Fibroblast of skin of abdomen (primary cell): ENCODE measurements at regions not wholly inside any gene's neighbourhood (a gene's known extent, or its start where the extent isn't known, plus 50 kb on each side); places are given as distances from the start of the nearest gene placed in this dataset.

ENCODE experiments used
- DNase-seq: peaks from one replicate; pipeline ENCODE4 v3.0.0-alpha.2; 2013

DNA sequence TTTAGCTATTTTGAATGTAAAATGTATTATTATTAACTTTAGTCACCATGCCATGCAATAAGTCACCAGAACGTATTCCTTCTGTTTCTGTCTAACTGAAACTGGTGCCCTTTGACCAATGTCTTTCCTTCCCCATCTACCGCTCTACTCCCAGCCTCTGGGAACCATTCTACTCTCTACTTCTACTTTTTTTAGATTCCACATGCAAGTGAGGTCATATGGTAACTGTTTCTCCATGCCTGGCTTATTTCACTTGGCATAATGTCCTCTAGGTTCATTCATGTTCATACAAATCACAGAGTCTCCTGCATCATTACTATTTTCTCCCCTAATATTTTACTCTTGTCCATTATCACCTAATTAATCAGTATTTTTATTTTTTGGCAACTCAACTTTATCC is 160.1 kb downstream of the TMX1 start:
- DNase-seq: no peak

DNA sequence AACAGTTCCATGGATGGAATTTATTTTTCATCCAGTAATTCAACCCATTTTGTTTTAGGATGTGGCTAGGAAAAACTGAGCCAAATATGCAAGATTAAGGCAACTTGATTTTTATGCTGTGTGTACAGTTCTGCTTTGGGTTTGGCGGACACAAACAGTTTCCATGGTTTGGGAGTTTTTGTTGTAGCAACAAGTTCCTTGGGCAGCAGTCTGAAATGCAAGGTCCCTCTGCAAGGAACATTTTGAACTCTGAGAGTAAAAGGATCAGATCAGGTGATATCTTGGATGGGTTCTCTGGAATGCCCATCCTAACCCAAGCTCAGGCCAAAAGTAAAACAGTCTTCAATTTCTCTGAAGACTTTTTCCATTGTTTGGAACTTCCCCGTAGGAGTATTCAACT is 161.2 kb downstream of the TMX1 start:
- no peak for DNase-seq

DNA sequence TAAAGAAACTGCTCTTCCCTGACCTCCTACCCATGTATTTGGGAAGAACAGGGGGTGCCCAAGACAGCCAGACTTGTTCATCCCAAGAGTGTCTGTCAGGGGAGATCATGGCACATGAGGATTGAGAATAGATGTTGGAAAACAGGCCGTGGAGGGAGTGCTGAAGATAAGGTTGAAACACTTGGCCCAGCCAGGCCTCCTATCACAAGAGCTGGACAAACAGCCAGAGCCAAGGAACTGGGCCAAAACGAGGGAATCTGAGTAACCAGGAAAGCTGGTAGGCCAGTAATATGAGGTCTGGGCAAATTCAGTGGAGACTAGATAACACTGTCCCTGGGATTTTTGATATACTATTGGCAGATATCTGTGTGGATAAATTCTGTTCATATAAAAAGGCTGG is 161.7 kb downstream of the TMX1 start:
- no peak for DNase-seq

DNA sequence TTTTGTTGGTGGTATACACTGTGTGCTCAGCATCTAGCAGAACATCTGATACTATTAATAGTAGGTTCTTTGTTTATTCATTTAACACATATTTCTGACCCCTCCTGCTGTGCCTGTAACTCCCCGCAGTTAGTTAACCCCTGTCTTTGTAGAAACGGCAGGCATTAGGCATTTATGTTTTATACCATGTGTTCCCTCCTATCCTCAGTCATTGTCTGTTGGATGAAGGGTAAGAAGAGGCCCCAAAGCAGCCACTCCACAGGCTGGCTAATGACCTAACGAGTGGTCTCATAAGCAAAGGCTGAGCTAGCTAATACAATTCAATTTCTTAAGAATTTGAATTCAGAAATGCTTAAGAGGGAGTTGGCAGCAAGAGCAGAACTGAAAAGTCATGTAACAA is 170.8 kb downstream of the TMX1 start:
- DNase-seq: no peak

DNA sequence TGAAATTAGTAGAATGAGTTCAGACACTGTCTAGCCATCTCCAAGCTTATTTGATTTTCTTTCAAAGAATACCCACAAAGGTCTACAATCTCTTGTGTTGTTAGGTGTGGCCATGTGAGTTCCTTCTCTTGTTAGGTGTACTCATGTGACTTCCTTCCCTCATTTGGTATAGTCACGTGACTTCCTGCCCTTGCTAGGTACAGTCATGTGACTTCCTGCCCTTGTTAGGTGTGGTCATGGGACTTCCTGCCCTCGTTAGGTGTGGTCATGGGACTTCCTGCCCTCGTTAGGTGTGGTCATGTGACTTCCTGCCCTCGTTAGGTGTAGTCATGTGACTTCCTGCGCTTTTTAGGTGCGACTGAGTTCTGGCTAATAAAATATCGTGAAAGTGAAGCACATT is 179.6 kb downstream of the TMX1 start:
- no peak for DNase-seq

DNA sequence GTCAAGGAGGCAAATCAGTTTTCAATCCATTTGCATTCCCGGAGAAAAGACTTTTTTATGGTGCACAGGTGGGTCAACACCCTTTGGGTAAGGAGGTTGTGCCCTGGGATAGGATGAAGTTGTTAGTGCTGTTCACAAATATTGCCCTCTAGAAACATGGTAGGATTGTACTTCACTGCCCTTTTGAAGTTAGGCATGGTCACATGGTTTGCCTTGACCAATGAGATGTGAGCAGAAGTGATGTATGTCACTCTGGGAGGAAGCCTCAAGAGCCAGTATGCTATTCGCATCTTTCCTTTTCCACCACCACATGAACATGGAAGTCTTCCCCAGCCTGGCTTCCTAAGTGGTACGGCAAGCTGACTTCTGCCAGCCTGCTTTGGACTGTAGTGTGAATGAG is 182.7 kb downstream of the TMX1 start:
- no peak for DNase-seq

DNA sequence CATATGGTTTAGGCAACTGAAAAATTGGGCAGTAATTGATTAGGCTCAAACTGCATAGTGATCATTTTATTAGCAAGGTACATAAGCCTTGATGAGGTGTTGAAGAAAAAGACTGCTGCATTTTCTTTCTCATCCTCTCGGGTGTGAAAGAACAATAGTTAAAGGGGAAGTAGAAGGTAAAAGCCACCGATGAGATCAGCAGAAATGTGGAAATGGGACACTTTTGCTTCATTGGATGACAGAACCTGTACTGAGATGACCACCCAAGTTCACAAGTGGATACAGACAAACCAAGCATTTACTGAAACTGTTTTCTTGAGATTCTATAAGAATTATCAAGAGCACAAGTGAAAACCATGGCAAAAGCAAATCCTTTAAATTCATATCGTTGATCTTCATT is 184.0 kb downstream of the TMX1 start:
- DNase-seq: no peak

DNA sequence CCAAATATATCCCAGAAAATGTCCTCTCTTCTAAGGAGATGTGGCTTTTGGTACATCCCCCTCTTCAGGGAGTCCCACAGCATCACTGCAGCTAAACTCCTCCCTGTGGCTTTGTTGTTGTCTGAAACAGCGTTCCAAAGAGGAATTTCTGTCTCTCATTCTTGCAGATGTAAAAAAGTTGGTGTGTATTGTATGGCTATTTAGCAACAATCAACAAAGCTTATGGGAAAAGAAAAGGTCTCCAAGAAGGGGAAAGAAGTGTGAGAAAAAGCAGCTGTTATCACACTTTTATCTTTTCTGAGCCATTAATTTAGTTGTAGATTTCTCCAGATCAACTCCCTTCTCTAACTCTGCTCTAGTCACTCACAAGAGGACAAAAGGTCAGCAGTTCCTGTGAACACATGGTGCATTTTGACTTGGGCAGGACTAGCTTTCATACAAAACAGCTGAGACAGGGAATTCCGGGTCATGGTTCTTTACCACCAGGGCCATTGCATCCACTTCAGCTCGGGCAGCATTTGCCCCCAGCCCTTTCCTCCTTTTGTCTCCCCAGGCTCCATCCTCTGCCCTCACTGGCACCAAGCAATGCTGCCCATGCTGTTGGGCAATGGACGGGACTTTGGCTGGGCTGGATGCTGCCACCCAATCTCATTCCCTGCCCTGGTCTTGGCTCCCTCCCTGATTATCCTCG is 184.7 kb downstream of the TMX1 start:
- peak; percentile 66 for DNase-seq

DNA sequence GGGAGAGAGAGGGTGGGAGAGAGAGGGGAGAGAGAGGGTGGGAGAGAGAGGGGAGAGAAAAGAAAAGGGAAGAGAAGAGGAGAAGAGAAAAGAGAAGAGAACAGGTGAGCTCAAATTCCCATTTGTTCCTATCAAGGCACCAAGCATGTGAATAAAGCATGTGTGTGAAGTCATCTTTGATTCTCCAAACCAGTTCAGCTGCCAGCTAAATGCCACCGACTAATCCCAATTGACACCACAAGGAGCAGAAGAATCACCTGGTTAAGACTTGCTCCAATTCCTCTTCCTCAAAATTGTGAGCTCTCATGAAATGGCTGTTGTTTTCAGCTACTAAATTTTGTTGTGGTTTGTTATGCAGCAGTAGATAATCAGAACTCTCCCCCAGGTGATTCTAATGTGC is 188.9 kb downstream of the TMX1 start:
- DNase-seq: no peak

DNA sequence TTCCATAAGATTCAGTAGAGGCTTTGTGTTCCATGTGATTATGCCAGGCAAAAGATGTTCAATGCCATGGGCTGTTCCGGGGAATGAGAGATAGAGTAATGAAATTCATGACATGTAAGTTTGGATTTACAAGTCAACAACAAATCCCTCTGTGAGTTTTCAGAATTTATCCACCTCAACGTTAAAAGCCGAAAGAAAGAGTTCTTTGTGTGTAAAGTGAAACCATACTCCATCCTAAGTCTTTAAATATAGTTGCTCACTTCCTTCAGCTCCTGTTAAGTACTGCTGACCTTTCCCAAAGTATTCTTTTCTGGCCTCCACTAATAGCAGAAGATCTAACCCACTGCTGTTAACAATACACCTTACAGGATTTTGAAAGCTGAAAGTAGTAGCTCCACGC is 190.0 kb downstream of the TMX1 start:
- DNase-seq: no peak

DNA sequence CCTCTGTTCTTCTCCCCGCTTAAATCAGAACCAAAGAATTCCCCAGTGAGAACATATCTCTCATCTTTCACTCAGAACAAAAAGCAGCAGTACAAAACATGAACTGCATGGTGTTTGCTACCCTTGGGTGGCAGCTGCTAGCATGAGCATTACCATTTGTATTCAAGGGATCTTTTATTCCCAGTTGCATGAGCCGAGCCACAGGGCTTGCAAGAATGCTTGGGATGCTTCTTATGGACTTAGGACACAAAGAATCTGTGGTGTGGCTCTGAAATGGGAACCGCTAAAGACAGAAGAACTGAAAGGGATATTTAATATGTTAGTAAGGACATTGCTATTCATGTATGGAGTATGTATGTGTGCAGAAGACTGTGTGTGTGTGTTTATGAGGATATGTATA is 190.6 kb downstream of the TMX1 start:
- DNase-seq: peak; percentile 70

DNA sequence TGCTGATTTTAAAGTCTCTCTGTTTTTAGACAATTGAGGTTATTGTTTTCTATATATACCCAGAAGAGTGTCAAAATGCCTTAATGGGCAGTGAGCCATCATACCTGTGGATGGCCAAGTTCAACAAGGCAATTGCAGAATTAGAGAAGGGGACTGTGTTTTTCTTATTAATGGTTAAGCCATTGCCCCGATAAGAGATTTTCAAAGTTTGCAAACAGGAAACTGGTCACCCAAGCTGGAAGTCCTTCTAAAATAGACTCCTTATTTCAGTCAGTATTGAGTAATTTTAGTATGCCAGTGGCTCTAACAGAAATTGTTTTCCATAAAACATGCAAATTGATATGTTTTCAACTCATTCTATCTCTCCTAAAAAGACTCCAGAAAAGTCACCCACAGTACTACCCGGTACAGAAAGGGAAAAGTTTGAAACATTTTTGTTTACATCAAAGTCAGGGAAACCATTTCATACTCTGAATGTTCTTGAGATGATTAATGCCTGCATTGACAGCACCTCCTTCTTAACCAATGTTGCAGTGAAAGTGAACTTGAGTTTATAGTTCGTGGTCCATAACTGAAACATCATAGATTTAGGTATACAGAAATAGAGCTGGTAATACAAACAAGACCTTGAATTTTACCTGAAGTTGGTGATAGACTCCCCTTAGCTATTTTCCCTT is 191.1 kb downstream of the TMX1 start:
- no peak for DNase-seq

DNA sequence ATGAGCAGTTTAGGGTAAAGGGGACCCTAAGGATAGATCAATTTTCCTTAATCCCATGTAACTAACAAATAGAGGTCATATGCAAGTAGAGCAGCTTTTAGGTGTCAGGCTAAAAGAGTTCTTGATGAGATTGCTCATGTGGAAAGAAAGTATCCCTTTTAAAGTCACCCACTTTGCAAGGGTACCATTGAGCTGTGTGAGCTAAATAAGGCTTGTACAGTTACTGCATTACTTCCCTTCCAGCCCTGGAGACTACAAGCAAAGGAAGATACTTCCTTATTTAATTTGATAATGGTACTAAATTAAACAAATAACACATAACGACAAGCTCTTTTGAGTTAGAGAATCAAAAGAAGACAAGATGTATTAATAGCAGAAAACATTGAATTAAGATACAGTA is 191.7 kb downstream of the TMX1 start:
- DNase-seq: no peak

DNA sequence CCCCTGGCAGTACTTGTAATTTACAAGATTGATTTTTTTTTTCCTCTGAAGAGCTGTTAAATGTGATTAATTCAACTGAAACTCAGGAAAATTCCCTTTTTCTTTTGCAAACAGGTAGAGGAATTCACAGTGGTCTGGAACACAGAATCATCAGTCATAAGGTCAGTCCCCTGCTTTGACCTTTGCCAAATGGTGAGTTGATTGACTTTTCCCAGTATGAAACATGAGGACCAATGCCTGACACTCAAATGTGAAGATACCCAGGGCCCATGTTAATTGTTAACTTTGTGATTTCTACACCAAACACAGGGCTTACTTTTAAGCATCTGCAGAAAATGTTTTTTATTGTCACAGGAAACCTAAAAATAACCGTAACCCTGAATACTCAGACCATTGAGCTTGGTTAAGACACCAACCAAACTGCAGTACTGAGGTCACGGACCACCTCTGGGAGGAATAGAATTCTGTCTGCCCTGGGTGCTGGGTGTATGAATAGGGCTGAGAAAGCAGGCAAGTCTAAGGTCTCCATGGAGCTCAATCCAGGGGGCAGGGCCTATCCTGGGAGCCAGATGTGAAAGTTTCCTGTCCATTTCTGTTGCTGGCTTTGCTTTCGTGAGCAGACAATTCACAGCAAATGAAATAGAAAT is 192.4 kb downstream of the TMX1 start:
- no peak for DNase-seq

DNA sequence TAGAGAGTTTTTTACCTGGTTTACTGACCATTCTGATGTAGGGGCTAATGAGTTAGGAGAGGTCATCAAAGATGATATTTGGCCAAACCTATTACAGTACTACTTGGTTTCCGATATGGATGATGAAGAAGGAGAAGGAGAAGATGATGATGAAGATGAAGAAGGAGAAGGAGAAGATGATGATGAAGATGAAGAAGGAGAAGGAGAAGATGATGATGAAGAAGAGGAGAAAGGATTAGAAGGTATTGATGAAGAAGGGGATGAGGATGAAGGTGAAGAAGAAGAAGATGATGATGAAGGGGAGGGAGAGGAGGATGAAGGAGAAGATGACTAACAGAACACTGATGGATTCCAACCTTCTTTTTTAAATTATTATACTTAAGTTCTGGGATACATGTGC is 196.6 kb downstream of the TMX1 start:
- no peak for DNase-seq

DNA sequence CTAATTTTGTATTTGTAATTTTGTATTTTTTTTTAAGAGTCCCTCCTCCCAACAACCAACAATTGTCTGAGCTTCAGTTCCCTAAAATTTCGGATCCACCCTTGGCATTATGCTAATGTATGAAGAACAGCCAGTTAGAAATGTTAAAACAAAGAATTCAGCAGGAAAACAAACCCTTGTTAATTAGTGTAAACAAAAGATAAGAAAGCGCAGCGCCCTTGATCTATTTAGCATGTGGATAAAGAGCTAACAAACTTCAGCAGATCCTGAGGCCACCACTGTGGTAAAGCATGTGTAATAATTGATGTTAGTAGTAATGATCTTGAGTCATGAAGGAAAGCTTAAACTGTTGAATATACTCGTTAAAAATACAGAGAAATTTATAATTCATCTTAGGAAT is 199.8 kb downstream of the TMX1 start:
- no peak for DNase-seq

DNA sequence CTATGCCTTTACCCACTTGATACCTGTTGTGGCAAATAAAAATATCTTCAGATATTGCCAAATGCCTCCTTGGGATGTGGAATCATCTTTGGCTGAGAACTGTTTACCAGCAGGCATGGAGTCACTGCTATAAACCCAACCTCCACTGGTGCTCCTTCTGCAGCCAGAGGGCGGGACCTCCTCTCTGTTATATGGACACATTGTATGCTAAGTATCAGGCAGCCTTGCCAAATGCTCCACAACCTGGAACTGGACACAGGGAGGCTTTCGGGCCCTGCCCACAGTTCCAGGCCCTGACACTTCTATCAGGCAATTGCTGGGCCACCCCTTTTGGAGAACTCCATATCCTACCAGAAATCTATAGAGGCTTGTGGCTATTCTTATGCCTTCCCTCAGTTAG is 201.0 kb downstream of the TMX1 start:
- no peak for DNase-seq

DNA sequence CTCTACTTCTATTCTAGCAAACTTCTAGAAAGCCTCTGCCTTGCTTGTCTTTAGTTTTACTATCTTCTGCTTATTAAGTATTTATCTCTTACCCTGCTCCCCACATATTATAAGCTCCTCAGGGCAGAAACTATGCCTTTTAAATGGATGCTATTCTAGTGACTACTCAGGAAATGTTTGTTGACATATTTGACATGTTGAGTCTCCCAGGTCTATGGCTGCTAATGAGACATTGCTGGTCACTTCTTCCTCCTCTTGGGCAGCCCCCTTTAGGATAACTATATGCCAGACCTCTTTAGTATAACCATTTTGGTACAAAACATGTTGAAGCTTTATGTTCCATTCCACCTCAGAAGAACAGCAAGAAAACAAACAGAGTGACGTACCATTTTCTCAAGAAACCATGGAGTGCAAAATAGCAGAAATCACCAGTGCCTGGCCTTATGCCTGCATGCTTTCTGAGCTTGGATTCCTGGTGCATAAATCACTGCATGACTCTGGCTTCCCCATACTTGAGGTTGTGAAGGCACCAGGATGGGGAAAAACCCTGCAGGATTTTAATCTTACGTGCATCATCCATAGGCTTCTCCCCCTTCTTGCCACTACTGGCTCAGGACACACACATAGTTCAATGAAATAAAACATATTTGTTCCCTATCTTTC is 202.6 kb downstream of the TMX1 start:
- peak; percentile 98 for DNase-seq

DNA sequence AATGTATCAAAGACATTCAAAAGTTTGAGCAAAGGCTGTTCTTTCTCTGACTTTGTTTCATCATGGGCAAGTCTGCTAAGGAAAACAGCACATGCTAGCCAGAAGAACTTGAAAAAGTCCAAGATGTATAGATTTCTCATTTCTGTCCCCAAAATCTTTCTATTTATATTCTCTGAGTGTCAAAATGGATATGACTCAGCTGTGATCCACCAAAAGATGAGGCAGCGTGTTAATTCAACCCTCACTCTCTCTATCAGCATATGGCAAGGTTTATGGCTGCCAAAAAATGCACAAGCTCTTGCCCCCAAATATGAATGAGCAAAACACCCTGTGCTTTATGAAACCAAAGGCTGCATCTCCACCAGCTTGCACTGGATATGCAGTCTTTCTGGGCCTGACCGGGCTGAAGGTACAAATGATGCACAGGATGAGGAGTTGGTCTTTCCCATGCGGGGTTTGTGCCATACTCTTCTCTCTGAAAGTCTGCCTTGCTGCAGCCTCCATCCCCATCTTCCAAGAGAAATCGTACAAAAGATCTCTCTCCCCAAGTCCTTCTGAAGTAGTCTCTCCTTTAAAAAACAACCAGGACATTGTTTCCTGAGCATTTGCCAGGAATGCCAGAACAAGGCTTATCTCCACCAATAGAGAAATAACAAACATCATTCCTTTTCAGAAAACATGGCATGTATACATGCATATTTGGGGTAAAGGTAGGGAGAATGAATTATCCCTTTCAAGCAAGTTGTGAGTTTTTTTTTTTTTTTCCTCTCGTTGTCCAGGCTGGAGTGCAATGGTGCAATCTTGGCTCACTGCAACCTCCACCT is 203.4 kb downstream of the TMX1 start:
- peak; percentile 86 for DNase-seq

DNA sequence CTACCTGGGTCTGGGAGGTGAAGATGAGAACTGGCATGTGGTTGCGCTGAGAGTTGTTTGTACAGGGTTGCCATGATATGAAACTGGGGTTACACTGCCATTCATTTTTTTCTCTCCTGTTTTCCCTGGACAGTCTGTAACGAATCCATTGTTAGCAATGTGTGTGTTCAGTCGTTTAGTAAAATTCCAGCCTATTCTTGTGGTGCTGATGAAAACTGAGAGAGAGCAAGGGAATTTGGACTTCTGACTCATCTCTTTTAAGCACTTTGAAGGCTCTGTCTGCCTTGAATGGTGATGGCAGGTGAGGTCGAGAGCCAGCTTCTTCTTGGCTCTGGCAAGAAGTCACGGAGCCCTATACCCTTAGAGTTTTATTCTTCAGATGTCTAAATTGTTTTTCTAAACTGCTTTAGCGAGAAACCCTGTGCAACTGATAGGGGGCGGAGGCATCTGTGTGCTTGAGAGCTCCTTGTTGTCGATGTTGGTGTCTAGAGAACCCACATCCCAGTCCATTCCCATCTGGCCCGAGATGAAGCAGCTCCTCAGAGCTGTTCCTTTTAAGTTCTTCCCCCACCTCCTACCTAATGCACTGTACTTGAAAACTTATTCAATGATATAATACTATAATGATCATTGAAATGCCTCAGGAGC is 204.4 kb downstream of the TMX1 start:
- DNase-seq: peak; percentile 37

DNA sequence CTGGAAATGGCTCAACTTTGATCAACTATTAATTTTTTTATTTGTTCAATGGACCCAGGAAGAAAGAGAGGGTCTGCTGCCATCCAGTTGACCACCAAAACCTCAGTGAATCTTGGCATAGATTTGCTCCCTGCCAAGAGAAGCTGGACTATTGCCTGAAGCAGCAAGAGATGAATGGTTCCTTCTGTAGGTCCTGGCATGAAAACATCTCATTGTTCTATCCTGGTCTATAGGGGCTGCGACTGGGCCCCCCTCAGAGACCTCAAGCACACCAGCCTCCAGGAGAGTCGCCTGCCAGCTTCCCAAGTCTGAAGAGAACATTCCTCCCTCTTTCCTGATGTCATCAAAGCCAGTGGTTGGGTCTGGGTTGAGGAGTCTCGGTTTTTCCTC is 204.9 kb downstream of the TMX1 start:
- no peak for DNase-seq

DNA sequence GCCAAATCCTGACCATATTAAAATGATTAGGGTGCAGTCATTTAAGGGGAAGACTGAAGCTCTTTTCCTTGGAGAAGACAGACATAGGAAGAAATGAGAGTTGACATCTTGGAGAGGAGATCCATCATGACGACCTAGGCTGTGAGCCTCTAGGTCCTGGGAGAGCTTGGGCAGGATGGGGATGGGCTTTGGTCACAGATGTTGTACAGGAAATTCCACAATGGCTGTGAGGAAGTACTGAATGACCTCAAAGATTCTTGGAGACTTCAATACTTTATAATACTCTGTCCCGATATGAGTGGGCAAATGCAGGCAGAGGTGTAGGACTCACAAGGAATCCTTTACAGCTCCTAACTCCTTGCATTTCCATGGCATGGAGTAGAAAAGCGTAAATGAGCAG is 204.9 kb upstream of the FRMD6 start:
- DNase-seq: no peak
